ENCODE measurements at regions not wholly inside any gene's neighbourhood (a gene's known extent, or its start where the extent isn't known, plus 50 kb on each side); places are given as distances from the start of the nearest gene placed in this dataset.

DNA sequence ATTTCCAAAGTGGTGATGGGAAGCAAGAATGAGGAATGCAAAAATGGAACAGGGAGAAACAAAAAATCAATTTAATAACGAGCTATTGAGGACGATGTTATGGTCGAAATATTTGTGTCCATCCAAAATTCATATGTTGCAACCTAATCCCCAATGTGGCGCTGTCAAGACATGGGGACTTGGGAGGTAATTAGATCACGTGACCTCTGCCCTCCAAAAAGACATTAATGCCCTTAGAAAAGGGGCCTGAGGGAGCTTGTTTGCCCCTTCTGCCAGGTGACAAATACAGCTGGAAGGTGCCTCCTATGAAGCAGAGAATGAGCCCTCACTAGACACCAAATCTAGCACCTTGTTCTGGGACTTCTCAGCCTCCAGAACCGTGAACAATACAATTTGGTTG, 315.2 kb upstream of the CDH9 start:
- no peak overlapping the region for H3K4me3 Mint-ChIP-seq
- CTCF ChIA-PET (ENCODE audit: partially characterized antibody) = no interaction called here
- no peak for DNase-seq
- peaks cover 1 to 18% (median 8%) of the 10 kb centered on the region in 8 donors for H3K9me3 Mint-ChIP-seq
- H3K27ac Mint-ChIP-seq = no peak overlapping the region
- Histone ChIP-seq H3K27me3 (ENCODE audit: insufficient read depth, low read length) (no peaks in the 10 kb centered on the region), H3K4me1 (ENCODE audit: insufficient read depth, low read length) (no peaks in the 10 kb centered on the region), H3K9me3 (ENCODE audit: control insufficient read depth in 1 of 2, low read length in 2 of 2) (no peaks in the 10 kb centered on the region), H3K4me3 (ENCODE audit: low read length in 2 of 2) (no peak overlapping the region), H3K36me3 (ENCODE audit: insufficient read depth, low read length) (no peaks in the 10 kb centered on the region), H3K27ac (ENCODE audit: low read depth, low read length) (no peak overlapping the region)
- H3K27me3 Mint-ChIP-seq = no peaks in the 10 kb centered on the region
- intact Hi-C loops (cut with micrococcal nuclease) = no loop called here
- H3K36me3 Mint-ChIP-seq = no peaks in the 10 kb centered on the region
- POLR2A ChIA-PET (ENCODE audit: partially characterized antibody) = no interaction called here
- no peaks in the 10 kb centered on the region for H3K4me1 Mint-ChIP-seq

DNA sequence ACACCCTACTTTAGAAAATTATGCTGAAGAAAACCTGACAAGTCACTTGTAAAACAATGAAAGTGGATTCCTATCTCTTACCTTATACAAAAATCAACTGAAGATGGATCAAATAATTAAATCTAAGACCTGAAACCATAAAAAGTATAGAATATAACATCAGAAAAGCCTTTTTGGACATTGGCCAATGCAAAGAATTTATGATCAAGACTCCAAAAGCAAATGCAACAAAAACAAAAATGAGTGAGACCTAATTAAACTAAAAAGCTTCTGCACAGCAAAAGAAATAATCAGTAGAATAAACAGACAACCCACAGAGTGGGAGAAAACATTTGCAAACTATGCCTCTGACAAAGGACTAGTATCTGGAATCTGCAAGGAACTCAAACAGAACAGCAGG, 303.0 kb upstream of the CDH9 start:
- no peak overlapping the region for H3K4me3 ChIP-seq (ENCODE audit: low read length in 2 of 2)
- no peak overlapping the region for H3K27ac ChIP-seq (ENCODE audit: low read depth, low read length)
- no peak for DNase-seq
- CTCF ChIA-PET (ENCODE audit: partially characterized antibody) = no interaction called here
- Mint-ChIP-seq H3K4me3 (no peak overlapping the region), H3K9me3 (peaks cover 4 to 31% (median 15%) of the 10 kb centered on the region in 8 donors), H3K27ac (no peak overlapping the region), H3K36me3 (no peaks in the 10 kb centered on the region), H3K27me3 (no peaks in the 10 kb centered on the region), H3K4me1 (no peaks in the 10 kb centered on the region)
- intact Hi-C loops (cut with micrococcal nuclease) = no loop called here
- POLR2A ChIA-PET (ENCODE audit: partially characterized antibody) = no interaction called here
- H3K36me3 ChIP-seq (ENCODE audit: insufficient read depth, low read length) = no peaks in the 10 kb centered on the region
- H3K9me3 ChIP-seq (ENCODE audit: control insufficient read depth in 1 of 2, low read length in 2 of 2) = no peaks in the 10 kb centered on the region
- H3K27me3 ChIP-seq (ENCODE audit: insufficient read depth, low read length) = no peaks in the 10 kb centered on the region
- no peaks in the 10 kb centered on the region for H3K4me1 ChIP-seq (ENCODE audit: insufficient read depth, low read length)

DNA sequence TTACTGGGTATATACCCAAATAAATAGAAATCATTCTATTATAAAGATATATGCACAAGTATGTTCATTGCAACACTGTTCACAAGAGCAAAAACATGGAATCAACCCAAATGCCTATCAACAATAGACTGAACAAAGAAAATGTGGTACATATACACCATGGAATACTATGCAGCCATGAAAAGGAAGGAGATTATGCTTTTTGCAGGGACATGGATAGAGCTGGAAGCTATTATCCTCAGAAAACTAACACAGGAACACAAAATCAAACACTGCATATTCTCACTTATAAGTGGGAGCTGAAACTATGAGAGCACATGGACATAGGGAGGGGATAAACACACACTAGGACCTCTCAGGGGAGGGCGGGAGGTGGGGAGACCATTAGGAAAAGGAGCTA, 298.4 kb upstream of the CDH9 start:
- no peak overlapping the region for H3K27ac ChIP-seq (ENCODE audit: low read depth, low read length)
- ChIA-PET POLR2A (ENCODE audit: partially characterized antibody) (no interaction called here), CTCF (ENCODE audit: partially characterized antibody) (no interaction called here)
- H3K4me3 Mint-ChIP-seq = no peak overlapping the region
- no peaks in the 10 kb centered on the region for H3K4me1 Mint-ChIP-seq
- no peaks in the 10 kb centered on the region for H3K9me3 ChIP-seq (ENCODE audit: control insufficient read depth in 1 of 2, low read length in 2 of 2)
- no peaks in the 10 kb centered on the region for H3K36me3 Mint-ChIP-seq
- peaks cover 2 to 25% (median 10%) of the 10 kb centered on the region in 8 donors for H3K9me3 Mint-ChIP-seq
- no peak for DNase-seq
- H3K4me3 ChIP-seq (ENCODE audit: low read length in 2 of 2) = no peak overlapping the region
- no peaks in the 10 kb centered on the region for H3K27me3 Mint-ChIP-seq
- intact Hi-C loops (cut with micrococcal nuclease) = no loop called here
- no peaks in the 10 kb centered on the region for H3K4me1 ChIP-seq (ENCODE audit: insufficient read depth, low read length)
- H3K36me3 ChIP-seq (ENCODE audit: insufficient read depth, low read length) = no peaks in the 10 kb centered on the region
- no peaks in the 10 kb centered on the region for H3K27me3 ChIP-seq (ENCODE audit: insufficient read depth, low read length)
- no peak overlapping the region for H3K27ac Mint-ChIP-seq

DNA sequence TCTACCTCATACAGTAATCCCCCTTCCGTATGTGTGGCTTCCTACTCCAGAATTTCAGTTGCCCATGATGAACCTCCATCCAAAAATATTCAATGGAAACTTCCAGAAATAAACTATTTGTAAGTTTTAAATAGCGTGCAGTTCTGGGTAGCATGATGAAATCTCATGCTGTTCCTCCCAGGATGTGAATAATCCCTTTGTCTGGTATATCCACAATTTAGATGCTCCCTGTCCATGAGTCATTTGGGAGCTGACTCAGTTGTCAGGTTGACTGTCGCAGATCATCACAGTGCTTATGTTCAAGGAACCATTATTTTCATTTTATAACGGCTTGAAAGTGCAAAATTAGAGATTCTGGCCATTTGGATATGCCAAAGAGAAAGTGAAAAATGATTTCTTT, 290.1 kb upstream of the CDH9 start:
- no peak overlapping the region for H3K4me3 ChIP-seq (ENCODE audit: low read length in 2 of 2)
- intact Hi-C loops (cut with micrococcal nuclease) = no loop called here
- H3K27me3 ChIP-seq (ENCODE audit: insufficient read depth, low read length) = no peaks in the 10 kb centered on the region
- H3K4me3 Mint-ChIP-seq = no peak overlapping the region
- CTCF ChIA-PET (ENCODE audit: partially characterized antibody) = no interaction called here
- no peaks in the 10 kb centered on the region for H3K36me3 Mint-ChIP-seq
- H3K36me3 ChIP-seq (ENCODE audit: insufficient read depth, low read length) = no peaks in the 10 kb centered on the region
- no peaks in the 10 kb centered on the region for H3K4me1 Mint-ChIP-seq
- no peak overlapping the region for H3K27ac Mint-ChIP-seq
- H3K9me3 Mint-ChIP-seq = peaks cover 0 to 22% (median 14%) of the 10 kb centered on the region in 8 donors
- H3K27me3 Mint-ChIP-seq = no peaks in the 10 kb centered on the region
- H3K27ac ChIP-seq (ENCODE audit: low read depth, low read length) = no peak overlapping the region
- no peaks in the 10 kb centered on the region for H3K4me1 ChIP-seq (ENCODE audit: insufficient read depth, low read length)
- no peak for DNase-seq
- no peaks in the 10 kb centered on the region for H3K9me3 ChIP-seq (ENCODE audit: control insufficient read depth in 1 of 2, low read length in 2 of 2)
- POLR2A ChIA-PET (ENCODE audit: partially characterized antibody) = no interaction called here

DNA sequence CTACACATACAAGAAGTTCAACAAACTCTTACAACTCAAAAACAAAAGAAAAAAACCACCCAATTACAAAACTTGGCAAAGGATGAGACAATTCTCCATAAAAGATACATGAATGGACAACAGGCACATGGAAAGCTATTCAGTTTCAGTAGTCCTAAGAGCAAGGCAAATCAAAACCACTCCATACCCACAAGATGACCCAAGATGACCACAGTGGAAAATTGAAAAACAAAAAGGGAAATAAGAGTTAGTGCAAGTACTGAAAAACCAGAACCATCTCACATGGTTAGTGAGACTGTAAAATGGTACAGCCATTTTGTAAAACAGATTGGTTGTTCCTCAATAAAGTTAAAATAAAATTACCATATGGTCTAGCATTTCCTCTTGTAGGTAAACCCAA, 287.1 kb upstream of the CDH9 start:
- peaks cover 0 to 23% (median 12%) of the 10 kb centered on the region in 8 donors for H3K9me3 Mint-ChIP-seq
- no peak overlapping the region for H3K4me3 ChIP-seq (ENCODE audit: low read length in 2 of 2)
- H3K4me3 Mint-ChIP-seq = no peak overlapping the region
- DNase-seq = no peak
- POLR2A ChIA-PET (ENCODE audit: partially characterized antibody) = no interaction called here
- H3K27me3 ChIP-seq (ENCODE audit: insufficient read depth, low read length) = no peaks in the 10 kb centered on the region
- no peaks in the 10 kb centered on the region for H3K4me1 Mint-ChIP-seq
- H3K27me3 Mint-ChIP-seq = no peaks in the 10 kb centered on the region
- H3K27ac ChIP-seq (ENCODE audit: low read depth, low read length) = no peak overlapping the region
- no peaks in the 10 kb centered on the region for H3K36me3 ChIP-seq (ENCODE audit: insufficient read depth, low read length)
- no peak overlapping the region for H3K27ac Mint-ChIP-seq
- H3K4me1 ChIP-seq (ENCODE audit: insufficient read depth, low read length) = no peaks in the 10 kb centered on the region
- H3K36me3 Mint-ChIP-seq = no peaks in the 10 kb centered on the region
- no peaks in the 10 kb centered on the region for H3K9me3 ChIP-seq (ENCODE audit: control insufficient read depth in 1 of 2, low read length in 2 of 2)
- CTCF ChIA-PET (ENCODE audit: partially characterized antibody) = no interaction called here
- intact Hi-C loops (cut with micrococcal nuclease) = no loop called here

DNA sequence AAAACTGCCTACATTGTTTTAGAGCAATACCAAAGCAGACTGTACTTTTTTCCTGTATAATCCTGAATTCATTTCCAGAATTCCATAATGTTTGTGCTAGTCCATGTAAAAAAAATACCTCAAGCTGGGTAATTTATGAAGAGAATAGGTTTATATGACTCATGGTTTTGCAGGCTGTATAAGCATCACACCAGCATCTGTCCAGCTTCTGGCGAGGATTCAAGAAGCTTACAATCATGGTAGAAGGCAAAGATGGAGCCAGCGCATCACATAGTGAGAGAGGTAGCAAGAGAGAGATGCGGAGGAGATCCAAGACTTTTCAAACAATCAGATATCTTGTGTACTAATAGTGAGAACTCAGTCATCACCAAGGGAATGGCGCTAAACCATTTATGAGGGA, 280.3 kb upstream of the CDH9 start:
- H3K27me3 ChIP-seq (ENCODE audit: insufficient read depth, low read length) = no peaks in the 10 kb centered on the region
- H3K9me3 ChIP-seq (ENCODE audit: control insufficient read depth in 1 of 2, low read length in 2 of 2) = no peaks in the 10 kb centered on the region
- no peak overlapping the region for H3K27ac ChIP-seq (ENCODE audit: low read depth, low read length)
- Mint-ChIP-seq H3K4me3 (no peak overlapping the region), H3K36me3 (no peaks in the 10 kb centered on the region), H3K27me3 (no peaks in the 10 kb centered on the region), H3K27ac (no peak overlapping the region), H3K9me3 (peaks cover 0 to 20% (median 7%) of the 10 kb centered on the region in 8 donors), H3K4me1 (no peaks in the 10 kb centered on the region)
- ChIA-PET CTCF (ENCODE audit: partially characterized antibody) (no interaction called here), POLR2A (ENCODE audit: partially characterized antibody) (no interaction called here)
- no peak for DNase-seq
- no peaks in the 10 kb centered on the region for H3K36me3 ChIP-seq (ENCODE audit: insufficient read depth, low read length)
- no peaks in the 10 kb centered on the region for H3K4me1 ChIP-seq (ENCODE audit: insufficient read depth, low read length)
- no peak overlapping the region for H3K4me3 ChIP-seq (ENCODE audit: low read length in 2 of 2)
- intact Hi-C loops (cut with micrococcal nuclease) = no loop called here

DNA sequence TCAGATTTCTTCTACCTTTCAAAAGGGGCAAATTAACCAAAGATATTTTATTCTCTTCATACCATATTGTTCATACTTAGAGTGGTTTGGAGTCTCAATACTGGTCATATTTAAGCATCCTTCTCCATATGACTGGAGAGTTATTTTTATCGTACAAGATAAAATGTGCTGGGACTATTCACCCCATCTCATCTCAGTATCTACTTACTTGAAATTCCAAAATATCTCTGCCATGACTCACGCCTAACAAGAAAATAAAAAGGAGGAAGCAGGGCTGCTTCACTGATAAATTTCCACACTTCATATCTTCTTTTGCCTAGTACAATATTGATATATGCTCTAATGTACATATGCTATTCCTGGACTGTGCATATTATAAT, 277.9 kb upstream of the CDH9 start:
- H3K27ac Mint-ChIP-seq = no peak overlapping the region
- Histone ChIP-seq H3K4me3 (ENCODE audit: low read length in 2 of 2) (no peak overlapping the region), H3K4me1 (ENCODE audit: insufficient read depth, low read length) (no peaks in the 10 kb centered on the region), H3K36me3 (ENCODE audit: insufficient read depth, low read length) (no peaks in the 10 kb centered on the region), H3K27me3 (ENCODE audit: insufficient read depth, low read length) (no peaks in the 10 kb centered on the region), H3K9me3 (ENCODE audit: control insufficient read depth in 1 of 2, low read length in 2 of 2) (no peaks in the 10 kb centered on the region), H3K27ac (ENCODE audit: low read depth, low read length) (no peak overlapping the region)
- no peaks in the 10 kb centered on the region for H3K4me1 Mint-ChIP-seq
- DNase-seq = no peak
- intact Hi-C loops (cut with micrococcal nuclease) = no loop called here
- ChIA-PET CTCF (ENCODE audit: partially characterized antibody) (no interaction called here), POLR2A (ENCODE audit: partially characterized antibody) (no interaction called here)
- peaks cover 0 to 28% (median 10%) of the 10 kb centered on the region in 8 donors for H3K9me3 Mint-ChIP-seq
- no peaks in the 10 kb centered on the region for H3K36me3 Mint-ChIP-seq
- H3K4me3 Mint-ChIP-seq = no peak overlapping the region
- no peaks in the 10 kb centered on the region for H3K27me3 Mint-ChIP-seq

Measured in CD4-positive, alpha-beta memory T cell (primary cell).